ENCODE measurements at regions not wholly inside any gene's neighbourhood (a gene's known extent, or its start where the extent isn't known, plus 50 kb on each side); places are given as distances from the start of the nearest gene placed in this dataset.

DNA sequence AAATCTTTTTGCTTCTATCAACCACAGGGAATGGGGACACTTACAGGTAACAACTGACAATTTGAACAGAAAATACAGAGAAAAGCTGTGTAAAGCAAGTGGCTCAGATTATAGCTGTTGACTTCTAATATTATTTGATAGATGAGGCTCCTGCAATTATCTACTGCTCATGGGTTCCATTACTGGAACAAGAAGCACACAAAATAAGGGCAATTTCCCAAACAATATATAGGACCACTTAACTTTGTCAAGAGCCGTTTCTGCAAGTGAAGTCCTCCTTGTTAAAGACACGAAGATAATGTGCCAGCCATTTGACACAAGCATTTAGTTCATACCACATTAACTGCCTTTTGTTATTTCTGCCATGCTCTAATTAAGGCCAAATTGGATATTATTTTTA, 315.5 kb upstream of the ARID1B start:
- no CpG with 5 or more reads among the region's 2 CpGs for WGBS, 2 experiments (ENCODE audit: extremely low coverage in 2 of 2, insufficient read length in 1 of 2)
- no peak overlapping the region for H3K4me3 ChIP-seq (ENCODE audit: insufficient read depth, low read depth, low read length)
- H2AFZ ChIP-seq (replicated peaks; ENCODE audit: low read length, poor library complexity): no peak overlapping the region
- no peak for ATAC-seq (ENCODE audit: low read depth)
- no peak overlapping the region for H2BK5ac ChIP-seq (ENCODE audit: low read depth, low read length, poor library complexity, severe bottlenecking)
- dilution Hi-C loops (cut with HindIII; ENCODE audit: low sequenced_read_pairs, unreplicated experiment): no loop called here
- no peaks in the 10 kb centered on the region for H3K36me3 ChIP-seq (ENCODE audit: control insufficient read depth, insufficient read depth, low read length)
- H2BK15ac ChIP-seq (ENCODE audit: low read depth, low read length): no peak overlapping the region
- H3K9ac ChIP-seq (ENCODE audit: low read depth, low read length): no peak overlapping the region
- in situ Hi-C loops (cut with MboI; ENCODE audit: low sequenced_read_pairs): no loop called here
- no peak overlapping the region for H3K27ac ChIP-seq (ENCODE audit: insufficient read depth, low read length)
- no peaks in the 10 kb centered on the region for H3K79me1 ChIP-seq (ENCODE audit: low read depth in 1 of 2, low read length in 2 of 2)
- no peak for DNase-seq
- no peak overlapping the region for H4K8ac ChIP-seq (ENCODE audit: low read depth in 2 of 2, low read length in 2 of 2)
- ChIA-PET POLR2A (ENCODE audit: unreplicated experiment) (no interaction called here), CTCF (no interaction called here)
- no peaks in the 10 kb centered on the region for H3K4me1 ChIP-seq (ENCODE audit: control insufficient read depth, insufficient read depth, low read length)
- no peak overlapping the region for H3K23ac ChIP-seq (ENCODE audit: low read depth, low read length)
- no peak overlapping the region for H2BK20ac ChIP-seq (ENCODE audit: low read depth, low read length)
- BruUV-seq (replicated peaks): no TSS peak
- H3K14ac ChIP-seq (replicated peaks; ENCODE audit: low read depth, low read length): no peak overlapping the region
- no peak overlapping the region for H2AK9ac ChIP-seq (replicated peaks; ENCODE audit: low read depth, low read length, poor library complexity)
- no peak overlapping the region for H3K4ac ChIP-seq (ENCODE audit: low read depth, low read length)
- intact Hi-C loops (cut with micrococcal nuclease): no loop called here
- H2AK5ac ChIP-seq (ENCODE audit: low read depth, low read length): no peak overlapping the region
- H3K9me3 ChIP-seq (ENCODE audit: control insufficient read depth, insufficient read depth, low read length): no peaks in the 10 kb centered on the region
- H3K9me1 ChIP-seq (ENCODE audit: insufficient read depth, low read length): no peaks in the 10 kb centered on the region
- H4K5ac ChIP-seq (ENCODE audit: low read depth, low read length): no peak overlapping the region
- no peak overlapping the region for H3K18ac ChIP-seq (ENCODE audit: low read depth, low read length)
- no peak overlapping the region for H4K91ac ChIP-seq (ENCODE audit: insufficient read depth, low read depth, low read length)
- H2BK120ac ChIP-seq (ENCODE audit: low read depth, low read length): no peak overlapping the region
- H4K20me1 ChIP-seq (ENCODE audit: insufficient read depth, low read length): no peaks in the 10 kb centered on the region
- H3K56ac ChIP-seq (ENCODE audit: extremely low read depth, insufficient read depth, low read length): no peak overlapping the region
- no peak for TF ChIP-seq CTCF (conservative IDR thresholded peaks at IDR 0.05; ENCODE audit: low read depth, low read length)
- no peak for TF ChIP-seq RCOR1 (IDR thresholded peaks at IDR 0.05; ENCODE audit: insufficient replicate concordance, low read length)
- TF ChIP-seq CEBPB (IDR thresholded peaks at IDR 0.05; ENCODE audit: low read depth, low read length): no peak
- no peak for TF ChIP-seq FOS (IDR thresholded peaks at IDR 0.05; ENCODE audit: low read depth, low read length)
- TF ChIP-seq CHD1 (IDR thresholded peaks at IDR 0.05; ENCODE audit: low read depth, low read length): no peak
- no peak for TF ChIP-seq ELK1 (IDR thresholded peaks at IDR 0.05; ENCODE audit: borderline replicate concordance, low read depth, low read length)
- TF ChIP-seq BHLHE40 (IDR thresholded peaks at IDR 0.05; ENCODE audit: low read depth, low read length): no peak
- TF ChIP-seq SMC3 (IDR thresholded peaks at IDR 0.05; ENCODE audit: low read depth, low read length): no peak
- TF ChIP-seq MXI1 (IDR thresholded peaks at IDR 0.05; ENCODE audit: borderline replicate concordance, low read depth, low read length): no peak
- TF ChIP-seq RAD21 (IDR thresholded peaks at IDR 0.05; ENCODE audit: low read length): no peak
- TF ChIP-seq RFX5 (IDR thresholded peaks at IDR 0.05; ENCODE audit: low read depth, low read length): no peak
- TF ChIP-seq NFE2L2 (IDR thresholded peaks at IDR 0.05; ENCODE audit: low read depth, low read length): no peak
- TF ChIP-seq, protein P1, sequence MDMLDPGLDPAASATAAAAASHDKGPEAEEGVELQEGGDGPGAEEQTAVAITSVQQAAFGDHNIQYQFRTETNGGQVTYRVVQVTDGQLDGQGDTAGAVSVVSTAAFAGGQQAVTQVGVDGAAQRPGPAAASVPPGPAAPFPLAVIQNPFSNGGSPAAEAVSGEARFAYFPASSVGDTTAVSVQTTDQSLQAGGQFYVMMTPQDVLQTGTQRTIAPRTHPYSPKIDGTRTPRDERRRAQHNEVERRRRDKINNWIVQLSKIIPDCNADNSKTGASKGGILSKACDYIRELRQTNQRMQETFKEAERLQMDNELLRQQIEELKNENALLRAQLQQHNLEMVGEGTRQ (IDR thresholded peaks at IDR 0.05; ENCODE audit: low read depth, low read length): no peak
- TF ChIP-seq MAZ (IDR thresholded peaks at IDR 0.05; ENCODE audit: borderline replicate concordance, low read depth, low read length): no peak
- no peak for TF ChIP-seq MAFK (IDR thresholded peaks at IDR 0.05; ENCODE audit: low read depth, low read length)
- no peak for TF ChIP-seq POLR2A (IDR thresholded peaks at IDR 0.05; ENCODE audit: low read depth, low read length)
- peaks cover 3% of the 10 kb centered on the region for H3K27me3 ChIP-seq (ENCODE audit: control insufficient read depth, insufficient read depth, low read length)
- no peak overlapping the region for H3K4me2 ChIP-seq (ENCODE audit: low read depth, low read length)
